Caco-2 (cell line): ENCODE measurements at regions not wholly inside any gene's neighbourhood (a gene's known extent, or its start where the extent isn't known, plus 50 kb on each side); places are given as distances from the start of the nearest gene placed in this dataset.

Experiments used
- BruUV-seq: library from RNA; stranded (reverse); fragments of 400-500 nt; replicated peaks from 2 replicates; lab custom pipeline; 2021; lab: Mats Ljungman, UMichigan
- CTCF ChIA-PET: fragments of 300-600 bp; sonication (Branson Sonifier 250); formaldehyde crosslinking; loops from one replicate; lab custom pipeline; 2022; ENCODE audit warnings: antibody characterized with exemption; lab: Charles Lee
- POLR2A ChIA-PET: fragments of 300-600 bp; sonication (Branson Sonifier 250); formaldehyde crosslinking; loops from one replicate; lab custom pipeline; 2022; ENCODE audit warnings: antibody characterized with exemption; lab: Charles Lee
- DNase-seq, 2 experiments: peaks; one replicate each; pipeline versions ENCODE4 v3.0.0 to v3.0.0-alpha.2; 2020 to 2022
- H3K27me3 ChIP-seq: replicated peaks from 2 replicates; pipeline ENCODE4 v1.6.0; 2011; ENCODE audit warnings: low read length; ENCODE audit not compliant: control insufficient read depth, insufficient read depth
- H3K36me3 ChIP-seq: 2 replicates; pipeline ENCODE4 v1.5.1; 2011; ENCODE audit warnings: low read length; ENCODE audit not compliant: control insufficient read depth, insufficient read depth
- H3K4me1 ChIP-seq: fragments of 250-450 bp; sonication (Bioruptor Pico); 2 replicates; pipeline ENCODE4 v1.5.1; 2020; ENCODE audit warnings: mild to moderate bottlenecking
- H3K4me3 ChIP-seq: 2 replicates; pipeline ENCODE4 v1.5.1; 2011; ENCODE audit warnings: low read depth, mild to moderate bottlenecking, control low read depth, low read length
- H3K9me3 ChIP-seq: fragments of 250-450 bp; sonication (Bioruptor Pico); 2 replicates; pipeline ENCODE4 v1.5.1; 2020; ENCODE audit warnings: mild to moderate bottlenecking, moderate library complexity
- H3K27ac Mint-ChIP-seq: one replicate; pipeline ENCODE4 v1.8.0; 2022; ENCODE audit warnings: mixed read lengths; ENCODE audit not compliant: unreplicated experiment
- H3K27me3 Mint-ChIP-seq: one replicate; pipeline ENCODE4 v1.8.0; 2022; ENCODE audit warnings: mixed read lengths; ENCODE audit not compliant: insufficient read depth, unreplicated experiment
- H3K36me3 Mint-ChIP-seq: one replicate; pipeline ENCODE4 v1.8.0; 2022; ENCODE audit warnings: mild to moderate bottlenecking, mixed read lengths; ENCODE audit not compliant: insufficient read depth, unreplicated experiment
- H3K4me1 Mint-ChIP-seq: one replicate; pipeline ENCODE4 v1.8.0; 2022; ENCODE audit warnings: low read depth, mixed read lengths; ENCODE audit not compliant: unreplicated experiment
- H3K4me3 Mint-ChIP-seq: one replicate; pipeline ENCODE4 v1.8.0; 2022; ENCODE audit warnings: mild to moderate bottlenecking, moderate library complexity, mixed read lengths; ENCODE audit not compliant: unreplicated experiment
- H3K9me3 Mint-ChIP-seq: one replicate; pipeline ENCODE4 v1.8.0; 2022; ENCODE audit warnings: mixed read lengths; ENCODE audit not compliant: unreplicated experiment
- intact Hi-C: fragments of 100-400 bp; cut with micrococcal nuclease; formaldehyde crosslinking; loops from one replicate; pipeline ENCODE4 v1.10.0; 2022; ENCODE audit not compliant: unreplicated experiment
- TF ChIP-seq, protein P1 (sequence below), 2 experiments: fragments of 200-600 bp in 1 of 2; IDR thresholded peaks; 1 replicate in 1 of 2; 2 replicates in 1 of 2; pipeline versions ENCODE4 v1.5.1 to v1.8.0; 2011 to 2022; ENCODE audit warnings: antibody characterized with exemption in 1 of 2, control low read depth in 1 of 2, inconsistent platforms in 1 of 2, low read depth in 1 of 2, low read length in 1 of 2, mild to moderate bottlenecking in 1 of 2, moderate library complexity in 1 of 2; ENCODE audit not compliant: insufficient read depth in 1 of 2, severe bottlenecking in 1 of 2, unreplicated experiment in 1 of 2

DNA sequence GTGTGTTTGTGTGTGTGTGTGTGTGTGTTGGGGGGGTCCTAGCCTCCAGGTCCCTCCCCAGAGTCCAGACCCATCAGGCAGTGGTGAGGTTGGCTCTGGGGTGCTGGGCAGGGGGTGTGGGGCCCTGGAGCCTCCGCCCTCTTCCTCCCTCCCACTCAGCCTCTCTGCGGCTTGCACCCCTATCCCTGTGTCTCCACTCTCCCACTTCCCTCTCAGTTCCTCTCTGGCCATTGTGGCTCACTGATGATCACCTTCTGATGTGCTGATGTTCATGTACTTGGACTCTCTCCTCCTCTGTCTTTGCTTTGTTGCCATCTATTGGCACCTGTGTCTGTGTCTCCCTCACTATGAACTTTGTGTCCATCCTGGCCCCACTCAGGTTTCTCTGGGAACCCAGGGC lies 298.7 kb downstream of the ZEB1 start:
- no peak for DNase-seq
- Histone ChIP-seq H3K27me3 (no peaks in the 10 kb centered on the region), H3K36me3 (no peaks in the 10 kb centered on the region), H3K4me1 (no peaks in the 10 kb centered on the region), H3K4me3 (no peak overlapping the region), H3K9me3 (no peaks in the 10 kb centered on the region)
- Mint-ChIP-seq H3K4me1 (no peaks in the 10 kb centered on the region), H3K9me3 (no peaks in the 10 kb centered on the region), H3K4me3 (no peak overlapping the region), H3K27ac (no peak overlapping the region), H3K36me3 (no peaks in the 10 kb centered on the region), H3K27me3 (peaks cover 5% of the 10 kb centered on the region)
- no TSS peak for BruUV-seq
- intact Hi-C loops = no loop called here
- CTCF ChIA-PET = no interaction called here
- TF ChIP-seq, protein P1, sequence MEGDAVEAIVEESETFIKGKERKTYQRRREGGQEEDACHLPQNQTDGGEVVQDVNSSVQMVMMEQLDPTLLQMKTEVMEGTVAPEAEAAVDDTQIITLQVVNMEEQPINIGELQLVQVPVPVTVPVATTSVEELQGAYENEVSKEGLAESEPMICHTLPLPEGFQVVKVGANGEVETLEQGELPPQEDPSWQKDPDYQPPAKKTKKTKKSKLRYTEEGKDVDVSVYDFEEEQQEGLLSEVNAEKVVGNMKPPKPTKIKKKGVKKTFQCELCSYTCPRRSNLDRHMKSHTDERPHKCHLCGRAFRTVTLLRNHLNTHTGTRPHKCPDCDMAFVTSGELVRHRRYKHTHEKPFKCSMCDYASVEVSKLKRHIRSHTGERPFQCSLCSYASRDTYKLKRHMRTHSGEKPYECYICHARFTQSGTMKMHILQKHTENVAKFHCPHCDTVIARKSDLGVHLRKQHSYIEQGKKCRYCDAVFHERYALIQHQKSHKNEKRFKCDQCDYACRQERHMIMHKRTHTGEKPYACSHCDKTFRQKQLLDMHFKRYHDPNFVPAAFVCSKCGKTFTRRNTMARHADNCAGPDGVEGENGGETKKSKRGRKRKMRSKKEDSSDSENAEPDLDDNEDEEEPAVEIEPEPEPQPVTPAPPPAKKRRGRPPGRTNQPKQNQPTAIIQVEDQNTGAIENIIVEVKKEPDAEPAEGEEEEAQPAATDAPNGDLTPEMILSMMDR (IDR thresholded peaks at IDR 0.05; ENCODE audit: insufficient read depth in 1 of 2, low read depth in 1 of 2, low read length in 1 of 2, severe bottlenecking in 1 of 2, unreplicated experiment in 1 of 2) = no peak
- POLR2A ChIA-PET = no interaction called here

DNA sequence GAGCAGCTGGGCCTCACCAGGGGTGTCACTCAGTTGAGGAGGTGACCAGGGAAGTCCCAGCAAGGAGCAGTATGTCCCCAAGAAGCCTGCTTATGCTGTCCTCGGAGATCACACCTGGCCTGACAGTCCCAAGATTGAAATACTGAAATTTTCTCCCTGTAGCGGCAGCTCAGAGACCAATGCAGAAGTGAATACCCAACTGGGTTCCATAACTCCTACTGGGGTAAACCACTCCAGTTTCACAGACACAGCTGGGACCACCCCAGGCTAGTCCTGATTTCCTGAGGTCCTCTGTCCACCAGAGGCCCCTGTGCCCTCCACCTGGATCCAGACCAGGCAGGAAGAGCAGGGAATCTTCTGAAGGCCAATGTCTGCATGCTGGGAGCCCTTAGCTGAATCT lies 298.1 kb downstream of the ZEB1 start:
- POLR2A ChIA-PET = no interaction called here
- no TSS peak for BruUV-seq
- H3K4me1 Mint-ChIP-seq = no peaks in the 10 kb centered on the region

DNA sequence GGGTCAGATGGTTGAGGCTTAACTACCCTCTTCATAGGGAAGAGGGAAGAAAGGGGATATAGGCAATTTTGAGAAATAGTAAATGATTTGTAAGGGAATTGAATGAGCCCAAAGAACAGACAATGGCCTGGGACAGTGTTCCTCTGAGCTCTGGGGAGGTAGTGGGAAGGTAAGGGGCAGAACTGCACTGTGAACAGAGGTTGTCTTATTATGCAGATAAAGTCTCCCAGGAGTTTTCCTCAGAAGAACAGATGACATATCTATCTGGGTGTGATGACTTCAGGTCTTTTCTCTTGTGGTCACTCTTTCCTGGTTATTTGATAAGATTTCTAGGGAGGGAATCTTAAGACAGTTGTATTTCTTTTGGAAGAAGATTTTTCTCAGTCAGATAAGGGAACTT lies 296.1 kb downstream of the ZEB1 start:
- POLR2A ChIA-PET = no interaction called here
- no peak overlapping the region for H3K27ac Mint-ChIP-seq
- intact Hi-C loops = no loop called here

More for the DNA sequence above, 298.1 kb downstream of the ZEB1 start:
- DNase-seq = no peak
- Histone ChIP-seq H3K27me3 (no peaks in the 10 kb centered on the region), H3K36me3 (no peaks in the 10 kb centered on the region), H3K4me3 (no peak overlapping the region), H3K9me3 (no peaks in the 10 kb centered on the region), H3K4me1 (no peaks in the 10 kb centered on the region)
- H3K36me3 Mint-ChIP-seq = no peaks in the 10 kb centered on the region
- intact Hi-C loops = no loop called here
- CTCF ChIA-PET = no interaction called here
- peaks cover 5% of the 10 kb centered on the region for H3K27me3 Mint-ChIP-seq
- H3K27ac Mint-ChIP-seq = no peak overlapping the region
- H3K4me3 Mint-ChIP-seq = no peak overlapping the region
- H3K9me3 Mint-ChIP-seq = no peaks in the 10 kb centered on the region
- TF ChIP-seq, protein P1 (IDR thresholded peaks at IDR 0.05; ENCODE audit: insufficient read depth in 1 of 2, low read depth in 1 of 2, low read length in 1 of 2, severe bottlenecking in 1 of 2, unreplicated experiment in 1 of 2) = no peak

More for the DNA sequence above, 296.1 kb downstream of the ZEB1 start:
- TF ChIP-seq, protein P1 (IDR thresholded peaks at IDR 0.05; ENCODE audit: insufficient read depth in 1 of 2, low read depth in 1 of 2, low read length in 1 of 2, severe bottlenecking in 1 of 2, unreplicated experiment in 1 of 2) = no peak
- no peaks in the 10 kb centered on the region for H3K9me3 Mint-ChIP-seq
- Histone ChIP-seq H3K4me1 (no peaks in the 10 kb centered on the region), H3K36me3 (no peaks in the 10 kb centered on the region), H3K27me3 (no peaks in the 10 kb centered on the region), H3K4me3 (no peak overlapping the region), H3K9me3 (no peaks in the 10 kb centered on the region)
- no TSS peak for BruUV-seq
- CTCF ChIA-PET = no interaction called here
- H3K27me3 Mint-ChIP-seq = peaks cover 15% of the 10 kb centered on the region
- no peaks in the 10 kb centered on the region for H3K36me3 Mint-ChIP-seq
- H3K4me1 Mint-ChIP-seq = no peaks in the 10 kb centered on the region
- no peak for DNase-seq
- H3K4me3 Mint-ChIP-seq = no peak overlapping the region
